SK-N-SH treated with all-trans-retinoic acid at 6 μM for 48 hours (cell line): ENCODE measurements at regions not wholly inside any gene's neighbourhood (a gene's known extent, or its start where the extent isn't known, plus 50 kb on each side); places are given as distances from the start of the nearest gene placed in this dataset.
"Not testable (repeated sequence)": the region's sequence is repeated elsewhere in the genome, so short reads cannot be mapped to it uniquely, and the experiment has no call there.

Experiments
- ATAC-seq: fragments of 200-7000 bp; cut with Tn5 transposase; 3 replicates; pipeline ENCODE4 v1.9.1; 2020; ENCODE audit warnings: mild to moderate bottlenecking, moderate library complexity
- ARNTL ChIP-seq: fragments of 450-650 bp; formaldehyde crosslinking; IDR thresholded peaks from 2 replicates; pipeline ENCODE4 v1.5.0; 2020; ENCODE audit warnings: low read depth, mild to moderate bottlenecking, moderate library complexity, borderline replicate concordance
- BACH2 ChIP-seq: fragments of 250-450 bp; sonication (Bioruptor Pico); IDR thresholded peaks from 2 replicates; pipeline ENCODE4 v1.9.0; 2021; ENCODE audit warnings: mild to moderate bottlenecking, borderline replicate concordance
- CREB5 ChIP-seq: fragments of 250-450 bp; sonication (Bioruptor Pico); IDR thresholded peaks from 2 replicates; pipeline ENCODE4 v1.5.1; 2020; ENCODE audit warnings: low read depth, mild to moderate bottlenecking, moderate library complexity
- CSDC2 ChIP-seq: fragments of 250-450 bp; sonication (Bioruptor Pico); IDR thresholded peaks from 2 replicates; pipeline ENCODE4 v1.5.0; 2020; ENCODE audit warnings: mild to moderate bottlenecking, moderate library complexity
- ESRRG ChIP-seq: fragments of 250-450 bp; sonication (Bioruptor Pico); IDR thresholded peaks from 2 replicates; pipeline ENCODE4 v1.6.1; 2021; ENCODE audit warnings: mild to moderate bottlenecking
- GLIS3 ChIP-seq: fragments of 250-450 bp; sonication (Bioruptor Pico); IDR thresholded peaks from 2 replicates; pipeline ENCODE4 v1.5.0; 2020; ENCODE audit warnings: mild to moderate bottlenecking, moderate library complexity
- ISL1 ChIP-seq: fragments of 250-450 bp; sonication (Bioruptor Pico); IDR thresholded peaks from 2 replicates; pipeline ENCODE4 v2.1.2; 2022; ENCODE audit warnings: mild to moderate bottlenecking, moderate library complexity
- OSR1 ChIP-seq: fragments of 250-450 bp; sonication (Bioruptor Pico); IDR thresholded peaks from 2 replicates; pipeline ENCODE4 v1.8.0; 2022; ENCODE audit warnings: moderate library complexity, mild to moderate bottlenecking, inconsistent platforms
- PATZ1 ChIP-seq: fragments of 250-450 bp; sonication (Bioruptor Pico); IDR thresholded peaks from 2 replicates; pipeline ENCODE4 v1.8.0; 2020; ENCODE audit warnings: mild to moderate bottlenecking, moderate library complexity, borderline replicate concordance
- PPARA ChIP-seq: fragments of 250-450 bp; sonication (Bioruptor Pico); IDR thresholded peaks from 2 replicates; pipeline ENCODE4 v1.5.0; 2020; ENCODE audit warnings: mild to moderate bottlenecking, borderline replicate concordance
- RARB ChIP-seq: fragments of 250-450 bp; sonication (Bioruptor Pico); IDR thresholded peaks from 2 replicates; pipeline ENCODE4 v1.8.0; 2021; ENCODE audit warnings: mild to moderate bottlenecking, moderate library complexity
- SNAI2 ChIP-seq: fragments of 250-450 bp; sonication (Bioruptor Pico); IDR thresholded peaks from 2 replicates; pipeline ENCODE4 v1.5.0; 2020; ENCODE audit warnings: mild to moderate bottlenecking, moderate library complexity
- TCF4 ChIP-seq: fragments of 250-450 bp; sonication (Bioruptor Pico); IDR thresholded peaks from 2 replicates; pipeline ENCODE4 v1.8.0; 2021; ENCODE audit warnings: mild to moderate bottlenecking, moderate library complexity, borderline replicate concordance
- TOX ChIP-seq: fragments of 250-450 bp; sonication (Bioruptor Pico); IDR thresholded peaks from 2 replicates; pipeline ENCODE4 v1.8.0; 2021; ENCODE audit warnings: mild to moderate bottlenecking, moderate library complexity, borderline replicate concordance
- TSHZ2 ChIP-seq: fragments of 250-450 bp; sonication (Bioruptor Pico); IDR thresholded peaks from 2 replicates; pipeline ENCODE4 v1.5.0; 2020; ENCODE audit warnings: mild to moderate bottlenecking, moderate library complexity
- ZC3H10 ChIP-seq: fragments of 250-450 bp; sonication (Bioruptor Pico); IDR thresholded peaks from 2 replicates; pipeline ENCODE4 v1.5.1; 2021; ENCODE audit warnings: mild to moderate bottlenecking, moderate library complexity
- ZFP3 ChIP-seq: fragments of 250-450 bp; sonication (Bioruptor Pico); IDR thresholded peaks from 2 replicates; pipeline ENCODE4 v1.5.0; 2020; ENCODE audit warnings: mild to moderate bottlenecking, moderate library complexity
- ZFP30 ChIP-seq: fragments of 450-650 bp; formaldehyde crosslinking; IDR thresholded peaks from 2 replicates; pipeline ENCODE4 v1.5.0; 2022; ENCODE audit warnings: mild to moderate bottlenecking, moderate library complexity
- ZNF565 ChIP-seq: fragments of 450-650 bp; formaldehyde crosslinking; conservative IDR thresholded peaks from 2 replicates; pipeline ENCODE4 v1.5.0; 2020; ENCODE audit warnings: low read depth, mild to moderate bottlenecking, moderate library complexity
- ZNF70 ChIP-seq: fragments of 450-650 bp; formaldehyde crosslinking; IDR thresholded peaks from 2 replicates; pipeline ENCODE4 v1.5.0; 2020; ENCODE audit warnings: mild to moderate bottlenecking, moderate library complexity
- ZNF8 ChIP-seq: fragments of 450-650 bp; formaldehyde crosslinking; IDR thresholded peaks from 2 replicates; pipeline ENCODE4 v1.5.0; 2020; ENCODE audit warnings: mild to moderate bottlenecking, moderate library complexity
- TF ChIP-seq, protein P1 (sequence below): fragments of 250-450 bp; sonication (Bioruptor Pico); IDR thresholded peaks from 2 replicates; pipeline ENCODE4 v1.5.1; 2021; ENCODE audit warnings: mild to moderate bottlenecking, moderate library complexity
- TF ChIP-seq, protein P2 (sequence below): fragments of 250-450 bp; sonication (Bioruptor Pico); IDR thresholded peaks from 2 replicates; pipeline ENCODE4 v1.8.0; 2021; ENCODE audit warnings: low read depth, mild to moderate bottlenecking, moderate library complexity, borderline replicate concordance

DNA sequence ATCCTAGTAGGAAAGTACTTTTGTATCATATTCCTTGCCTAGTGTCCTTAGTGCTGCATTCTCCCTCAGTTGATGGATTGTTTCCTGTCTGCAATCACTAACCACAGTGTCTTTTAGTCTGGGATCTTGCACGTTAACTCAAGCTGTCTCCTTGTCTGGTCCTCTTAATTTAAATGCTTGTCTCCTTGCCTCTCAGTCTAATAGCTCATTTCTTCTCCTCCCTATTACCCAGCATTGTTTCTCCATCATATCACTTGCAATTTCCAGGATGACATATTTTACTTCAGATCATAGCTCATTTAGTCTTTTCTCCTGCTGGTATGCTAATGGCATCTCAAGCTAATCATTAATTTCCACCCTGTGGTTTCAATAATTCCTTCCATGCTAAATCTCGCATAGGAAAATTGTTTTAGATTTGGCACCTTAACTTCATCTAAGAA is 2052.0 kb upstream of the C9orf72 start:
- peak; percentile 97 for TF ChIP-seq RARB (CRISPR knock-in tag)
- TF ChIP-seq ZNF8 (CRISPR knock-in tag): no peak
- no peak for TF ChIP-seq BACH2
- peak; percentile 99 for TF ChIP-seq ISL1
- no peak for TF ChIP-seq ESRRG
- TF ChIP-seq PATZ1: peak; percentile 89
- TF ChIP-seq CSDC2 (CRISPR knock-in tag): no peak
- TF ChIP-seq TCF4 (CRISPR knock-in tag): no peak
- no peak for TF ChIP-seq ZFP30 (CRISPR knock-in tag)
- peak; percentile 88; the same call in 1 of the 2 replicates for TF ChIP-seq ZC3H10 (CRISPR knock-in tag)
- no peak for TF ChIP-seq ARNTL (CRISPR knock-in tag)
- no peak for TF ChIP-seq OSR1 (CRISPR knock-in tag)
- no peak for TF ChIP-seq ZNF565 (CRISPR knock-in tag)
- TF ChIP-seq ZNF70 (CRISPR knock-in tag): no peak
- no peak for TF ChIP-seq CREB5 (CRISPR knock-in tag)
- peak; percentile 96 for TF ChIP-seq TOX (CRISPR knock-in tag)
- TF ChIP-seq, protein P1, sequence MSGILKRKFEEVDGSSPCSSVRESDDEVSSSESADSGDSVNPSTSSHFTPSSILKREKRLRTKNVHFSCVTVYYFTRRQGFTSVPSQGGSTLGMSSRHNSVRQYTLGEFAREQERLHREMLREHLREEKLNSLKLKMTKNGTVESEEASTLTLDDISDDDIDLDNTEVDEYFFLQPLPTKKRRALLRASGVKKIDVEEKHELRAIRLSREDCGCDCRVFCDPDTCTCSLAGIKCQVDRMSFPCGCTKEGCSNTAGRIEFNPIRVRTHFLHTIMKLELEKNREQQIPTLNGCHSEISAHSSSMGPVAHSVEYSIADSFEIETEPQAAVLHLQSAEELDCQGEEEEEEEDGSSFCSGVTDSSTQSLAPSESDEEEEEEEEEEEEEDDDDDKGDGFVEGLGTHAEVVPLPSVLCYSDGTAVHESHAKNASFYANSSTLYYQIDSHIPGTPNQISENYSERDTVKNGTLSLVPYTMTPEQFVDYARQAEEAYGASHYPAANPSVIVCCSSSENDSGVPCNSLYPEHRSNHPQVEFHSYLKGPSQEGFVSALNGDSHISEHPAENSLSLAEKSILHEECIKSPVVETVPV (CRISPR knock-in tag): peak; percentile 83; the same call in 1 of the 2 replicates
- TF ChIP-seq TSHZ2 (CRISPR knock-in tag): no peak
- TF ChIP-seq, protein P2, sequence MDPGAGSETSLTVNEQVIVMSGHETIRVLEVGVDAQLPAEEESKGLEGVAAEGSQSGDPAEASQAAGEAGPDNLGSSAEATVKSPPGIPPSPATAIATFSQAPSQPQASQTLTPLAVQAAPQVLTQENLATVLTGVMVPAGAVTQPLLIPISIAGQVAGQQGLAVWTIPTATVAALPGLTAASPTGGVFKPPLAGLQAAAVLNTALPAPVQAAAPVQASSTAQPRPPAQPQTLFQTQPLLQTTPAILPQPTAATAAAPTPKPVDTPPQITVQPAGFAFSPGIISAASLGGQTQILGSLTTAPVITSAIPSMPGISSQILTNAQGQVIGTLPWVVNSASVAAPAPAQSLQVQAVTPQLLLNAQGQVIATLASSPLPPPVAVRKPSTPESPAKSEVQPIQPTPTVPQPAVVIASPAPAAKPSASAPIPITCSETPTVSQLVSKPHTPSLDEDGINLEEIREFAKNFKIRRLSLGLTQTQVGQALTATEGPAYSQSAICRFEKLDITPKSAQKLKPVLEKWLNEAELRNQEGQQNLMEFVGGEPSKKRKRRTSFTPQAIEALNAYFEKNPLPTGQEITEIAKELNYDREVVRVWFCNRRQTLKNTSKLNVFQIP: peak; percentile 92; the same call in 1 of the 2 replicates
- TF ChIP-seq ZFP3 (CRISPR knock-in tag): no peak
- no peak for TF ChIP-seq GLIS3 (CRISPR knock-in tag)
- TF ChIP-seq PPARA (CRISPR knock-in tag): no peak
- TF ChIP-seq SNAI2 (CRISPR knock-in tag): no peak
- ATAC-seq: peak; percentile 95

DNA sequence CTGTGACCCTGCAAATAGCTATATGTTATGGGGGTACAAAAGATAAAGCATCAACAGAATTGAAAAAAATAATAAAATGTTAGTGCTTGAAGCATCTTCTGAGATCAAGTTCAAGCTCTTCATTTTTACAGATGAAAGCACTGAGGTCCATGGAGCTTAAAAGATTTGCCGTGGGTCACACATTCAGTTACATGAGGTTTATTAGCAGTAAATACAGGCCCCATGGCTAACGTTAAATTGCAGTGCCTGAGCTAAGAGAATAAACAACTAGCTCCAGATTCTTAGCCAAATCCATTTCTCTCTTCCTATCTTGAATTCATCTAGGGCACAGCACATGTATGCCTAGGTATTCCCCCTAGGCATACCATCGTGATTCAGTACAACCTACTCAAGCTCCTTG is 2052.7 kb upstream of the C9orf72 start:
- peak; percentile 80; the same call in 1 of the 2 replicates for TF ChIP-seq ZNF8 (CRISPR knock-in tag)
- no peak for TF ChIP-seq PPARA (CRISPR knock-in tag)
- ATAC-seq: peak; percentile 20

DNA sequence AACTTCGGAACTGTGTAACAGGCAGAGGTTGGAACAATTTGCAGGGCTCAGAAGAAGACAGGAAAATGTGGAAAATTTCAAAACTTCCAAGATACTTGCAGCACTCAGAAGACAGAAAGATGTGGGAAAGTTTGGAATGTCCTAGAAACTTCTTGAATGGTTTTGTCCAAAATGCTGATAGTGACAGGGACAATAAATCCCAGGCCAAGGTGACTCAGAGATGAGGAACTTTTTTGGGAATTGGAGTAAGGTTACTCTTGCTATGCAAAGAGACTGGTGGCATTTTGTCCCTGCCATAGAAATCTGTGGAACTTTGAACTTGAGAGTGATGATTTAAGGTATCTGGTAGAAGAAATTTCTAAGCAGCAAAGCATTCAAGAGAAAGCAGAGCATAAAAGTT is 2055.6 kb upstream of the C9orf72 start:
- ATAC-seq: not testable (repeated sequence)
